ENCODE measurements at regions not wholly inside any gene's neighbourhood (a gene's known extent, or its start where the extent isn't known, plus 50 kb on each side); places are given as distances from the start of the nearest gene placed in this dataset.
"Not testable (repeated sequence)": the region's sequence is repeated elsewhere in the genome, so short reads cannot be mapped to it uniquely, and the experiment has no call there.

DNA sequence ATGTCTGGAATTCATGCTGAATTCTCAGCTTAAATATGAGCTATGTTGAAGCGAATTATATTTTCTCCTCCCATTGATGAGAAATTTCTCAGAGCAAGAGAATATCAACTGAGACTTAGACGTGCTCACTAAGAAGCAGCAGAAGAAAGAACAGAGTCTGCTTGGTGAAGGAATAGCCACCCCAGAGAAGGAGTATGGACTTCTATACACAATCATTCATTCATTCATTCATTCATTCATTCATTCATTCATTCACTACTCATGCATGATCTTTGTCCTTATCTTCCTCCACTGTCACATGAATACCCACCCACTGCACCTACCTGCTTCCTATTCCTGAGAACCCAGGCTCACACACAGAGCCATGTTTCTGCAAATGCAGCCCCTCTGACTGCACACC is 206.6 kb downstream of the DEPDC1B start:
- DNase-seq (ENCODE audit: low spot score) = no peak
- 94% methylated on average over 2 of the region's 2 CpGs for WGBS
- no peak for TF ChIP-seq GABPA (IDR thresholded peaks at IDR 0.05 in 1 of 2, conservative IDR thresholded peaks at IDR 0.05 in 1 of 2)
- no peak for TF ChIP-seq SP1 (IDR thresholded peaks at IDR 0.05)
- TF ChIP-seq RAD21 (IDR thresholded peaks at IDR 0.05) = no peak
- no peak for TF ChIP-seq HNF4A (conservative IDR thresholded peaks at IDR 0.05)
- Histone ChIP-seq H3K9ac (ENCODE audit: low read depth in 1 of 2, low read length in 2 of 2) (no peak overlapping the region), H3K27me3 (ENCODE audit: control insufficient read depth in 4 of 4, insufficient read depth in 4 of 4, low read length in 3 of 4) (no peaks in the 10 kb centered on the region), H3K4me3 (ENCODE audit: low read depth in 1 of 3, low read length in 3 of 3) (no peak overlapping the region), H3K9me3 (ENCODE audit: control insufficient read depth in 4 of 4, low read length in 3 of 4) (no peaks in the 10 kb centered on the region), H3K4me1 (ENCODE audit: control insufficient read depth in 4 of 4, insufficient read depth in 4 of 4, low read length in 3 of 4) (no peaks in the 10 kb centered on the region), H3K27ac (ENCODE audit: low read depth in 1 of 2, low read length in 2 of 2) (no peak overlapping the region), H3K36me3 (ENCODE audit: control insufficient read depth in 4 of 4, insufficient read depth in 3 of 4, low read depth in 1 of 4, low read length in 3 of 4) (no peaks in the 10 kb centered on the region)

DNA sequence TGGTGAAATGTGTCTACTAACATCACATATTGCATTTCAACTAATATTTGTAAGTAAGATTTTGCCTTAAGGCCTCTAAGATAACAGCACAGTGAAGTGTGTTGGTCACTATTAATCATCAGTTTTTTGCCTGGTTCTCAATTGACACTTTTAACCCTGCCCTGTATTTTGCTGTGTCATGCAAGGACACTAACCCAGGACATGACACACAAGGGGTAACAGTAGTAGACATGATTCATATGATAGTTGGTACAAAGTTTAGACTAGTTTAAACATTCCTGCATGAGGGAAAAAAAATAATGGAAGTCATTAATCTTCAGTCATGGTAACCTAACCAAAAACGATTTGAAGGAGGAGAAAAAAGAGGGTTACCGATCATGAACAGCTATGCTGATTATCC is 207.0 kb downstream of the DEPDC1B start:
- Histone ChIP-seq H3K36me3 (ENCODE audit: control insufficient read depth in 4 of 4, insufficient read depth in 3 of 4, low read depth in 1 of 4, low read length in 3 of 4) (no peaks in the 10 kb centered on the region), H3K4me1 (ENCODE audit: control insufficient read depth in 4 of 4, insufficient read depth in 4 of 4, low read length in 3 of 4) (no peaks in the 10 kb centered on the region), H3K4me3 (ENCODE audit: low read depth in 1 of 3, low read length in 3 of 3) (no peak overlapping the region), H3K9me3 (ENCODE audit: control insufficient read depth in 4 of 4, low read length in 3 of 4) (no peaks in the 10 kb centered on the region), H3K27ac (ENCODE audit: low read depth in 1 of 2, low read length in 2 of 2) (no peak overlapping the region), H3K27me3 (ENCODE audit: control insufficient read depth in 4 of 4, insufficient read depth in 4 of 4, low read length in 3 of 4) (no peaks in the 10 kb centered on the region), H3K9ac (ENCODE audit: low read depth in 1 of 2, low read length in 2 of 2) (no peak overlapping the region)
- TF ChIP-seq SP1 (IDR thresholded peaks at IDR 0.05) (no peak), NR2F2 (IDR thresholded peaks at IDR 0.05) (no peak), RXRA (IDR thresholded peaks at IDR 0.05) (no peak), FOXA1 (IDR thresholded peaks at IDR 0.05) (no peak), GABPA (IDR thresholded peaks at IDR 0.05 in 1 of 2, conservative IDR thresholded peaks at IDR 0.05 in 1 of 2) (no peak), TAF1 (conservative IDR thresholded peaks at IDR 0.05) (no peak), EGR1 (IDR thresholded peaks at IDR 0.05; ENCODE audit: low read depth in 2 of 2) (no peak), JUND (IDR thresholded peaks at IDR 0.05) (no peak)
- TF ChIP-seq, protein P1, sequence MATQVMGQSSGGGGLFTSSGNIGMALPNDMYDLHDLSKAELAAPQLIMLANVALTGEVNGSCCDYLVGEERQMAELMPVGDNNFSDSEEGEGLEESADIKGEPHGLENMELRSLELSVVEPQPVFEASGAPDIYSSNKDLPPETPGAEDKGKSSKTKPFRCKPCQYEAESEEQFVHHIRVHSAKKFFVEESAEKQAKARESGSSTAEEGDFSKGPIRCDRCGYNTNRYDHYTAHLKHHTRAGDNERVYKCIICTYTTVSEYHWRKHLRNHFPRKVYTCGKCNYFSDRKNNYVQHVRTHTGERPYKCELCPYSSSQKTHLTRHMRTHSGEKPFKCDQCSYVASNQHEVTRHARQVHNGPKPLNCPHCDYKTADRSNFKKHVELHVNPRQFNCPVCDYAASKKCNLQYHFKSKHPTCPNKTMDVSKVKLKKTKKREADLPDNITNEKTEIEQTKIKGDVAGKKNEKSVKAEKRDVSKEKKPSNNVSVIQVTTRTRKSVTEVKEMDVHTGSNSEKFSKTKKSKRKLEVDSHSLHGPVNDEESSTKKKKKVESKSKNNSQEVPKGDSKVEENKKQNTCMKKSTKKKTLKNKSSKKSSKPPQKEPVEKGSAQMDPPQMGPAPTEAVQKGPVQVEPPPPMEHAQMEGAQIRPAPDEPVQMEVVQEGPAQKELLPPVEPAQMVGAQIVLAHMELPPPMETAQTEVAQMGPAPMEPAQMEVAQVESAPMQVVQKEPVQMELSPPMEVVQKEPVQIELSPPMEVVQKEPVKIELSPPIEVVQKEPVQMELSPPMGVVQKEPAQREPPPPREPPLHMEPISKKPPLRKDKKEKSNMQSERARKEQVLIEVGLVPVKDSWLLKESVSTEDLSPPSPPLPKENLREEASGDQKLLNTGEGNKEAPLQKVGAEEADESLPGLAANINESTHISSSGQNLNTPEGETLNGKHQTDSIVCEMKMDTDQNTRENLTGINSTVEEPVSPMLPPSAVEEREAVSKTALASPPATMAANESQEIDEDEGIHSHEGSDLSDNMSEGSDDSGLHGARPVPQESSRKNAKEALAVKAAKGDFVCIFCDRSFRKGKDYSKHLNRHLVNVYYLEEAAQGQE (IDR thresholded peaks at IDR 0.05) = no peak
- TF ChIP-seq, protein P2, sequence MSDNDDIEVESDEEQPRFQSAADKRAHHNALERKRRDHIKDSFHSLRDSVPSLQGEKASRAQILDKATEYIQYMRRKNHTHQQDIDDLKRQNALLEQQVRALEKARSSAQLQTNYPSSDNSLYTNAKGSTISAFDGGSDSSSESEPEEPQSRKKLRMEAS (IDR thresholded peaks at IDR 0.05) = no peak
- TF ChIP-seq, protein P3, sequence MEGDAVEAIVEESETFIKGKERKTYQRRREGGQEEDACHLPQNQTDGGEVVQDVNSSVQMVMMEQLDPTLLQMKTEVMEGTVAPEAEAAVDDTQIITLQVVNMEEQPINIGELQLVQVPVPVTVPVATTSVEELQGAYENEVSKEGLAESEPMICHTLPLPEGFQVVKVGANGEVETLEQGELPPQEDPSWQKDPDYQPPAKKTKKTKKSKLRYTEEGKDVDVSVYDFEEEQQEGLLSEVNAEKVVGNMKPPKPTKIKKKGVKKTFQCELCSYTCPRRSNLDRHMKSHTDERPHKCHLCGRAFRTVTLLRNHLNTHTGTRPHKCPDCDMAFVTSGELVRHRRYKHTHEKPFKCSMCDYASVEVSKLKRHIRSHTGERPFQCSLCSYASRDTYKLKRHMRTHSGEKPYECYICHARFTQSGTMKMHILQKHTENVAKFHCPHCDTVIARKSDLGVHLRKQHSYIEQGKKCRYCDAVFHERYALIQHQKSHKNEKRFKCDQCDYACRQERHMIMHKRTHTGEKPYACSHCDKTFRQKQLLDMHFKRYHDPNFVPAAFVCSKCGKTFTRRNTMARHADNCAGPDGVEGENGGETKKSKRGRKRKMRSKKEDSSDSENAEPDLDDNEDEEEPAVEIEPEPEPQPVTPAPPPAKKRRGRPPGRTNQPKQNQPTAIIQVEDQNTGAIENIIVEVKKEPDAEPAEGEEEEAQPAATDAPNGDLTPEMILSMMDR (IDR thresholded peaks at IDR 0.05; ENCODE audit: low read depth, low read length, missing input control) = no peak
- TF ChIP-seq, protein P4, sequence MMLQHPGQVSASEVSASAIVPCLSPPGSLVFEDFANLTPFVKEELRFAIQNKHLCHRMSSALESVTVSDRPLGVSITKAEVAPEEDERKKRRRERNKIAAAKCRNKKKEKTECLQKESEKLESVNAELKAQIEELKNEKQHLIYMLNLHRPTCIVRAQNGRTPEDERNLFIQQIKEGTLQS (IDR thresholded peaks at IDR 0.05) = no peak
- TF ChIP-seq, protein P5, sequence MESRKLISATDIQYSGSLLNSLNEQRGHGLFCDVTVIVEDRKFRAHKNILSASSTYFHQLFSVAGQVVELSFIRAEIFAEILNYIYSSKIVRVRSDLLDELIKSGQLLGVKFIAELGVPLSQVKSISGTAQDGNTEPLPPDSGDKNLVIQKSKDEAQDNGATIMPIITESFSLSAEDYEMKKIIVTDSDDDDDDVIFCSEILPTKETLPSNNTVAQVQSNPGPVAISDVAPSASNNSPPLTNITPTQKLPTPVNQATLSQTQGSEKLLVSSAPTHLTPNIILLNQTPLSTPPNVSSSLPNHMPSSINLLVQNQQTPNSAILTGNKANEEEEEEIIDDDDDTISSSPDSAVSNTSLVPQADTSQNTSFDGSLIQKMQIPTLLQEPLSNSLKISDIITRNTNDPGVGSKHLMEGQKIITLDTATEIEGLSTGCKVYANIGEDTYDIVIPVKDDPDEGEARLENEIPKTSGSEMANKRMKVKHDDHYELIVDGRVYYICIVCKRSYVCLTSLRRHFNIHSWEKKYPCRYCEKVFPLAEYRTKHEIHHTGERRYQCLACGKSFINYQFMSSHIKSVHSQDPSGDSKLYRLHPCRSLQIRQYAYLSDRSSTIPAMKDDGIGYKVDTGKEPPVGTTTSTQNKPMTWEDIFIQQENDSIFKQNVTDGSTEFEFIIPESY (IDR thresholded peaks at IDR 0.05) = no peak
- WGBS = 85% methylated on average over 2 of the region's 2 CpGs
- DNase-seq (ENCODE audit: low spot score) = no peak

DNA sequence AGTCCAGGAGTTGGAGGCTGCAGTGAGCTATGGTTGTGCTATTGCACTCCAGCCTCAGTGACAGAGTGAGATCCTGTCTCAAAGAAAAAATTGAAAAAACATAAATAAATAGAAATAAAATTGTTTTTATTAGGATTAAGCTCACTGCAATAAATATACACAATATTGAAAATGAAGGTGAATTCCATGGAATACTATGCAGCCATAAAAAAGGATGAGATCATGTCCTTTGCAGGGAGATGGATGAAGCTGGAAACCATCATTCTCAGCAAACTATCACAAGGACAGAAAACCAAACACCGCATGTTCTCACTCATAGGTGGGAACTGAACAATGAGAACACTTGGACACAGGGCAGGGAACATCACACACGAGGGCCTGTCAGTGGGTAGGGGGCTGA is 207.6 kb downstream of the DEPDC1B start:
- WGBS = 95% methylated on average over 2 of the region's 2 CpGs

More for the DNA sequence above, 207.6 kb downstream of the DEPDC1B start:
- H3K27me3 ChIP-seq (ENCODE audit: control insufficient read depth in 4 of 4, insufficient read depth in 4 of 4, low read length in 3 of 4); H3K27ac ChIP-seq (ENCODE audit: low read depth in 1 of 2, low read length in 2 of 2); H3K4me1 ChIP-seq (ENCODE audit: control insufficient read depth in 4 of 4, insufficient read depth in 4 of 4, low read length in 3 of 4); H3K9me3 ChIP-seq (ENCODE audit: control insufficient read depth in 4 of 4, low read length in 3 of 4); DNase-seq (ENCODE audit: low spot score); H3K4me3 ChIP-seq (ENCODE audit: low read depth in 1 of 3, low read length in 3 of 3); H3K36me3 ChIP-seq (ENCODE audit: control insufficient read depth in 4 of 4, insufficient read depth in 3 of 4, low read depth in 1 of 4, low read length in 3 of 4); H3K9ac ChIP-seq (ENCODE audit: low read depth in 1 of 2, low read length in 2 of 2): not testable (repeated sequence)

All from liver (tissue), 8 donors.